ENCODE measurements at regions not wholly inside any gene's neighbourhood (a gene's known extent, or its start where the extent isn't known, plus 50 kb on each side); places are given as distances from the start of the nearest gene placed in this dataset.

DNA sequence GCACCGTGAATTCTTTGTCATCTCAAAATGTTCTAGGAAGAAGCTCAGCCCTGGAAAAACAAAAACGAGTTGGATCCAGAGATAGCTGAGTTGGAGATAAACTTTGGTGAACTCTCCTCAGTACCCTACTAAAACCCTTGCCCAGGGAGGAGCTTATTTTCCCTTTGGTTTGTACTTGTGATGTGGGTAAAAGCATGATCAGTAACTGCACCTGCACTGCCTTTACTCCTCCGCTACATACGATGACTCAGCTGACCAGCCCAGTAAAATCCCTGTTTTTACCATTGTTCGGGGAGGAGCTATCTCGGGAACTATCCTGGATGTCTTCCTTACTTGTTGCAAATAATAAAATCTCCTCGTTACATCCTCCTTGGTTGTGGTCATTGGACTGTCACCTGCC is 359.3 kb downstream of the SH2D4B start:
- no peak for TF ChIP-seq SIN3A (IDR thresholded peaks at IDR 0.05; ENCODE audit: borderline replicate concordance, insufficient read depth, low read depth, low read length)
- TF ChIP-seq, protein P1, sequence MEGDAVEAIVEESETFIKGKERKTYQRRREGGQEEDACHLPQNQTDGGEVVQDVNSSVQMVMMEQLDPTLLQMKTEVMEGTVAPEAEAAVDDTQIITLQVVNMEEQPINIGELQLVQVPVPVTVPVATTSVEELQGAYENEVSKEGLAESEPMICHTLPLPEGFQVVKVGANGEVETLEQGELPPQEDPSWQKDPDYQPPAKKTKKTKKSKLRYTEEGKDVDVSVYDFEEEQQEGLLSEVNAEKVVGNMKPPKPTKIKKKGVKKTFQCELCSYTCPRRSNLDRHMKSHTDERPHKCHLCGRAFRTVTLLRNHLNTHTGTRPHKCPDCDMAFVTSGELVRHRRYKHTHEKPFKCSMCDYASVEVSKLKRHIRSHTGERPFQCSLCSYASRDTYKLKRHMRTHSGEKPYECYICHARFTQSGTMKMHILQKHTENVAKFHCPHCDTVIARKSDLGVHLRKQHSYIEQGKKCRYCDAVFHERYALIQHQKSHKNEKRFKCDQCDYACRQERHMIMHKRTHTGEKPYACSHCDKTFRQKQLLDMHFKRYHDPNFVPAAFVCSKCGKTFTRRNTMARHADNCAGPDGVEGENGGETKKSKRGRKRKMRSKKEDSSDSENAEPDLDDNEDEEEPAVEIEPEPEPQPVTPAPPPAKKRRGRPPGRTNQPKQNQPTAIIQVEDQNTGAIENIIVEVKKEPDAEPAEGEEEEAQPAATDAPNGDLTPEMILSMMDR (IDR thresholded peaks at IDR 0.05): no peak
- TF ChIP-seq POLR2AphosphoS5 (IDR thresholded peaks at IDR 0.05; ENCODE audit: low read depth, low read length): no peak
- TF ChIP-seq, protein P2, sequence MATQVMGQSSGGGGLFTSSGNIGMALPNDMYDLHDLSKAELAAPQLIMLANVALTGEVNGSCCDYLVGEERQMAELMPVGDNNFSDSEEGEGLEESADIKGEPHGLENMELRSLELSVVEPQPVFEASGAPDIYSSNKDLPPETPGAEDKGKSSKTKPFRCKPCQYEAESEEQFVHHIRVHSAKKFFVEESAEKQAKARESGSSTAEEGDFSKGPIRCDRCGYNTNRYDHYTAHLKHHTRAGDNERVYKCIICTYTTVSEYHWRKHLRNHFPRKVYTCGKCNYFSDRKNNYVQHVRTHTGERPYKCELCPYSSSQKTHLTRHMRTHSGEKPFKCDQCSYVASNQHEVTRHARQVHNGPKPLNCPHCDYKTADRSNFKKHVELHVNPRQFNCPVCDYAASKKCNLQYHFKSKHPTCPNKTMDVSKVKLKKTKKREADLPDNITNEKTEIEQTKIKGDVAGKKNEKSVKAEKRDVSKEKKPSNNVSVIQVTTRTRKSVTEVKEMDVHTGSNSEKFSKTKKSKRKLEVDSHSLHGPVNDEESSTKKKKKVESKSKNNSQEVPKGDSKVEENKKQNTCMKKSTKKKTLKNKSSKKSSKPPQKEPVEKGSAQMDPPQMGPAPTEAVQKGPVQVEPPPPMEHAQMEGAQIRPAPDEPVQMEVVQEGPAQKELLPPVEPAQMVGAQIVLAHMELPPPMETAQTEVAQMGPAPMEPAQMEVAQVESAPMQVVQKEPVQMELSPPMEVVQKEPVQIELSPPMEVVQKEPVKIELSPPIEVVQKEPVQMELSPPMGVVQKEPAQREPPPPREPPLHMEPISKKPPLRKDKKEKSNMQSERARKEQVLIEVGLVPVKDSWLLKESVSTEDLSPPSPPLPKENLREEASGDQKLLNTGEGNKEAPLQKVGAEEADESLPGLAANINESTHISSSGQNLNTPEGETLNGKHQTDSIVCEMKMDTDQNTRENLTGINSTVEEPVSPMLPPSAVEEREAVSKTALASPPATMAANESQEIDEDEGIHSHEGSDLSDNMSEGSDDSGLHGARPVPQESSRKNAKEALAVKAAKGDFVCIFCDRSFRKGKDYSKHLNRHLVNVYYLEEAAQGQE (IDR thresholded peaks at IDR 0.05; ENCODE audit: insufficient read depth in 1 of 2, low read depth in 2 of 2, low read length in 1 of 2): no peak
- TF ChIP-seq TCF7L2 (IDR thresholded peaks at IDR 0.05; ENCODE audit: low read depth, low read length): no peak

All from Panc1 (cell line).